HG02763 (cell line): ENCODE measurements at regions not wholly inside any gene's neighbourhood (a gene's known extent, or its start where the extent isn't known, plus 50 kb on each side); places are given as distances from the start of the nearest gene placed in this dataset.

Experiments used
- ATAC-seq: cut with Tn5 transposase; IDR thresholded peaks from one replicate; pipeline ENCODE4 v1.9.1; 2021; ENCODE audit warnings: mild to moderate bottlenecking, moderate library complexity; ENCODE audit not compliant: unreplicated experiment

GRCh38 chr4:108342325-108342970 lies 173.7 kb upstream of the LEF1 start:
- no peak for ATAC-seq

- ATAC-seq: no peak
These were observed 169.2 kb upstream of the LEF1 start for GRCh38 chr4:108337923-108338322.

- no peak for ATAC-seq
These were observed 167.3 kb upstream of the LEF1 start for GRCh38 chr4:108336076-108336475.

- no peak for ATAC-seq
These were observed 166.3 kb upstream of the LEF1 start for GRCh38 chr4:108335081-108335480.

- ATAC-seq: no peak
These were observed 165.3 kb upstream of the LEF1 start for GRCh38 chr4:108334031-108334430.

- ATAC-seq: no peak
These were observed 164.7 kb upstream of the LEF1 start for GRCh38 chr4:108333353-108333942.

- ATAC-seq: no peak
These were observed 163.3 kb upstream of the LEF1 start for GRCh38 chr4:108331905-108332632.

- no peak for ATAC-seq
These were observed 159.6 kb upstream of the LEF1 start for GRCh38 chr4:108328383-108328732.

GRCh38 chr4:108327642-108328382 lies 159.1 kb upstream of the LEF1 start:
- ATAC-seq: no peak

GRCh38 chr4:108325561-108325960 lies 156.8 kb upstream of the LEF1 start:
- ATAC-seq: no peak

- ATAC-seq: no peak
These were observed 155.7 kb upstream of the LEF1 start for GRCh38 chr4:108324450-108324849.

GRCh38 chr4:108322497-108322896 lies 153.8 kb upstream of the LEF1 start:
- ATAC-seq: no peak

GRCh38 chr4:108320061-108320460 lies 151.3 kb upstream of the LEF1 start:
- no peak for ATAC-seq

- ATAC-seq: no peak
These were observed 148.6 kb upstream of the LEF1 start for GRCh38 chr4:108317377-108317776.

- ATAC-seq: no peak
These were observed 147.0 kb upstream of the LEF1 start for GRCh38 chr4:108315694-108316093.

GRCh38 chr4:108314900-108315589 lies 146.3 kb upstream of the LEF1 start:
- no peak for ATAC-seq

- ATAC-seq: no peak
These were observed 145.0 kb upstream of the LEF1 start for GRCh38 chr4:108313546-108314339.

- ATAC-seq: no peak
These were observed 142.6 kb upstream of the LEF1 start for GRCh38 chr4:108311313-108311712.

GRCh38 chr4:108303488-108304177 lies 134.9 kb upstream of the LEF1 start:
- ATAC-seq: no peak
